ENCODE measurements at regions not wholly inside any gene's neighbourhood (a gene's known extent, or its start where the extent isn't known, plus 50 kb on each side); places are given as distances from the start of the nearest gene placed in this dataset.

DNA sequence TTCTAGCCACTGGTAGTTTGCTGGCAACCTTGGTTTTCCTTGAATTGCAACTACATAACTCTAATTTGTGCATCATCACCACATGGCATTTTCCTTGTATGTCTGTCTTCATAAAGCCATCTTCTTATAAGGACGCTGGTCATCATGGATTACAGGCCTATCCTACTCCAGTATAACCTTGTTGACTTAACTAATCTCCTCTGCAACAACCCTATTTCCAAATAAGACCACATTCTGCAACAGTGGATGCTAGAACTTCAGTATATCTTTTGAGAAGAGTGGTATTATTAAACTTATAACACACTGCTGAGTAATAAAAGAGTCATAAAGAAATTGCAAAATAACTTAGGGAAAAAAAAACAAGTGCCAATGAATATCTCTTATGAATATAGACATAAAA lies 511.8 kb upstream of the FOXG1 start:
- TF ChIP-seq, protein P1, sequence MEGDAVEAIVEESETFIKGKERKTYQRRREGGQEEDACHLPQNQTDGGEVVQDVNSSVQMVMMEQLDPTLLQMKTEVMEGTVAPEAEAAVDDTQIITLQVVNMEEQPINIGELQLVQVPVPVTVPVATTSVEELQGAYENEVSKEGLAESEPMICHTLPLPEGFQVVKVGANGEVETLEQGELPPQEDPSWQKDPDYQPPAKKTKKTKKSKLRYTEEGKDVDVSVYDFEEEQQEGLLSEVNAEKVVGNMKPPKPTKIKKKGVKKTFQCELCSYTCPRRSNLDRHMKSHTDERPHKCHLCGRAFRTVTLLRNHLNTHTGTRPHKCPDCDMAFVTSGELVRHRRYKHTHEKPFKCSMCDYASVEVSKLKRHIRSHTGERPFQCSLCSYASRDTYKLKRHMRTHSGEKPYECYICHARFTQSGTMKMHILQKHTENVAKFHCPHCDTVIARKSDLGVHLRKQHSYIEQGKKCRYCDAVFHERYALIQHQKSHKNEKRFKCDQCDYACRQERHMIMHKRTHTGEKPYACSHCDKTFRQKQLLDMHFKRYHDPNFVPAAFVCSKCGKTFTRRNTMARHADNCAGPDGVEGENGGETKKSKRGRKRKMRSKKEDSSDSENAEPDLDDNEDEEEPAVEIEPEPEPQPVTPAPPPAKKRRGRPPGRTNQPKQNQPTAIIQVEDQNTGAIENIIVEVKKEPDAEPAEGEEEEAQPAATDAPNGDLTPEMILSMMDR (IDR thresholded peaks at IDR 0.05): no peak
- TF ChIP-seq POLR2AphosphoS5 (IDR thresholded peaks at IDR 0.05): no peak
